K562 (cell line): ENCODE measurements at regions not wholly inside any gene's neighbourhood (a gene's known extent, or its start where the extent isn't known, plus 50 kb on each side); places are given as distances from the start of the nearest gene placed in this dataset.

Source experiments
- POLR2G ChIP-seq: fragments of 200-400 bp; formaldehyde crosslinking; IDR thresholded peaks from 2 replicates; pipeline ENCODE4 v1.6.1; 2017; ENCODE audit warnings: low read depth, mild to moderate bottlenecking, antibody characterized with exemption, low read length, moderate library complexity
- RAD51 ChIP-seq: fragments of 450-650 bp; IDR thresholded peaks from 2 replicates; pipeline ENCODE4 v1.7.1; 2016; ENCODE audit warnings: low read depth, mild to moderate bottlenecking, borderline replicate concordance
- RBM39 ChIP-seq: fragments of 200-400 bp; formaldehyde crosslinking; optimal IDR thresholded peaks from 2 replicates; pipeline ENCODE3; 2018; ENCODE audit warnings: low read depth, low read length
- TFAP4 ChIP-seq: sonication (generic); formaldehyde crosslinking; IDR thresholded peaks from 2 replicates; pipeline ENCODE4 v1.8.0; 2022; ENCODE audit warnings: missing genetic modification reagents, mild to moderate bottlenecking, moderate library complexity, borderline replicate concordance
- ZNF518B ChIP-seq: fragments of 250-450 bp; sonication (Bioruptor Pico); IDR thresholded peaks from 2 replicates; pipeline ENCODE4 v1.5.0; 2021; ENCODE audit warnings: mild to moderate bottlenecking, moderate library complexity
- TF ChIP-seq, protein P1 (sequence below): sonication (generic); formaldehyde crosslinking; IDR thresholded peaks from 2 replicates; pipeline ENCODE4 v1.8.0; 2022; ENCODE audit warnings: mild to moderate bottlenecking, missing genetic modification reagents
- TF ChIP-seq, protein P2 (sequence below): fragments of 250-450 bp; sonication (Bioruptor Pico); IDR thresholded peaks from 2 replicates; pipeline ENCODE4 v1.5.0; 2021

DNA sequence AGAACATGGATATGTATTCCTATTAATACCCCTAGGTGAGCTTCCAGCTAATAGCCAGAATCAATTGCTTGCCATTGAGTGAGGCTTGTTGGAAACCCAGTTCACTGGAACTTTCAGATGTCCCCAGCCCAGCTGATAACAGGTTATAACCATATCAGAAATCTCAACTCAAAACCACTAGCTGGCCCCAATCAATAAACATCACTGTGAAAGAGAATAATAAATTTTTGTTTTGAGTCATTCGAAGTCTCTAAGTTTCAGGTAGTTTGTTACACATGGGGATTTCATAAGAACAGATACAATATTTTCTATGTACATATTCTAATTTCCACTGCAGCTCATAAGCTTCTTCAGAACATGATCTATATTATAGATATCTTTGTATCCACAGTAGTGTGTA, 162.9 kb upstream of the SNX7 start (continued):
- TF ChIP-seq, protein P1, sequence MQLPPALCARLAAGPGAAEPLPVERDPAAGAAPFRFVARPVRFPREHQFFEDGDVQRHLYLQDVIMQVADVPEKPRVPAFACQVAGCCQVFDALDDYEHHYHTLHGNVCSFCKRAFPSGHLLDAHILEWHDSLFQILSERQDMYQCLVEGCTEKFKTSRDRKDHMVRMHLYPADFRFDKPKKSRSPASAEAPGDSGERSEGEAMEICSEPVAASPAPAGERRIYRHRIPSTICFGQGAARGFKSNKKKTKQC (CRISPR knock-in tag), result no peak
- TF ChIP-seq RBM39 (no peak), ZNF518B (CRISPR knock-in tag) (no peak), RAD51 (no peak), POLR2G (no peak), TFAP4 (CRISPR knock-in tag) (no peak)
- TF ChIP-seq, protein P2, sequence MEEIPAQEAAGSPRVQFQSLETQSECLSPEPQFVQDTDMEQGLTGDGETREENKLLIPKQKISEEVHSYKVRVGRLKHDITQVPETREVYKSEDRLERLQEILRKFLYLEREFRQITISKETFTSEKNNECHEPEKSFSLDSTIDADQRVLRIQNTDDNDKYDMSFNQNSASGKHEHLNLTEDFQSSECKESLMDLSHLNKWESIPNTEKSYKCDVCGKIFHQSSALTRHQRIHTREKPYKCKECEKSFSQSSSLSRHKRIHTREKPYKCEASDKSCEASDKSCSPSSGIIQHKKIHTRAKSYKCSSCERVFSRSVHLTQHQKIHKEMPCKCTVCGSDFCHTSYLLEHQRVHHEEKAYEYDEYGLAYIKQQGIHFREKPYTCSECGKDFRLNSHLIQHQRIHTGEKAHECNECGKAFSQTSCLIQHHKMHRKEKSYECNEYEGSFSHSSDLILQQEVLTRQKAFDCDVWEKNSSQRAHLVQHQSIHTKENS, result no peak
